ENCODE measurements at regions not wholly inside any gene's neighbourhood (a gene's known extent, or its start where the extent isn't known, plus 50 kb on each side); places are given as distances from the start of the nearest gene placed in this dataset.

DNA sequence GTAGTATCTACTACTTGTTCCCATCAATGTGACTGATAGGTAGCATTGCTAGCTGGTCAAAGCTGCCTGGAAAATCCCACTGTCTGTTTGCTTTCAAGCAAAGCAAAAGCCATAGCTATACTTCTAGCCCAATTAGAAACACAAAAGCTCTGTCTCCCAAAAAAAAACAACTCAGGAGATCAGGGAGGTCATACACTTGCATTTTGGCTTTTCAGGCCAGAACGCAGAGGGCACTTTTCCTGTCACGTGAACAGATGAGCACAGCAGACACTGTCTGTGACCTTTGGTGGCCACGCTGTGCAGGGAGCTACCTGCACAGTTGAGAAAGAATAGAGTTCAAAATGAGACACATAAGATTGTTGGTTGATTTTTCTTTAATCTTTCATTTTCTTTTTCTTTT is 441.7 kb upstream of the PDZRN3 start:
- Histone ChIP-seq H3K4me1 (no peaks in the 10 kb centered on the region), H3K4me3 (no peak overlapping the region), H3K27ac (no peak overlapping the region), H3K9me3 (no peaks in the 10 kb centered on the region), H3K36me3 (no peaks in the 10 kb centered on the region), H3K27me3 (no peaks in the 10 kb centered on the region)
- intact Hi-C loops (cut with DNase I; ENCODE audit: low total_unique reads) = no loop called here
- TF ChIP-seq, protein P1, sequence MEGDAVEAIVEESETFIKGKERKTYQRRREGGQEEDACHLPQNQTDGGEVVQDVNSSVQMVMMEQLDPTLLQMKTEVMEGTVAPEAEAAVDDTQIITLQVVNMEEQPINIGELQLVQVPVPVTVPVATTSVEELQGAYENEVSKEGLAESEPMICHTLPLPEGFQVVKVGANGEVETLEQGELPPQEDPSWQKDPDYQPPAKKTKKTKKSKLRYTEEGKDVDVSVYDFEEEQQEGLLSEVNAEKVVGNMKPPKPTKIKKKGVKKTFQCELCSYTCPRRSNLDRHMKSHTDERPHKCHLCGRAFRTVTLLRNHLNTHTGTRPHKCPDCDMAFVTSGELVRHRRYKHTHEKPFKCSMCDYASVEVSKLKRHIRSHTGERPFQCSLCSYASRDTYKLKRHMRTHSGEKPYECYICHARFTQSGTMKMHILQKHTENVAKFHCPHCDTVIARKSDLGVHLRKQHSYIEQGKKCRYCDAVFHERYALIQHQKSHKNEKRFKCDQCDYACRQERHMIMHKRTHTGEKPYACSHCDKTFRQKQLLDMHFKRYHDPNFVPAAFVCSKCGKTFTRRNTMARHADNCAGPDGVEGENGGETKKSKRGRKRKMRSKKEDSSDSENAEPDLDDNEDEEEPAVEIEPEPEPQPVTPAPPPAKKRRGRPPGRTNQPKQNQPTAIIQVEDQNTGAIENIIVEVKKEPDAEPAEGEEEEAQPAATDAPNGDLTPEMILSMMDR (IDR thresholded peaks at IDR 0.05) = no peak
- TF ChIP-seq POLR2A (IDR thresholded peaks at IDR 0.05) (no peak), POLR2AphosphoS5 (IDR thresholded peaks at IDR 0.05) (no peak)
- no peak for DNase-seq (ENCODE audit: low spot score in 2 of 2)

DNA sequence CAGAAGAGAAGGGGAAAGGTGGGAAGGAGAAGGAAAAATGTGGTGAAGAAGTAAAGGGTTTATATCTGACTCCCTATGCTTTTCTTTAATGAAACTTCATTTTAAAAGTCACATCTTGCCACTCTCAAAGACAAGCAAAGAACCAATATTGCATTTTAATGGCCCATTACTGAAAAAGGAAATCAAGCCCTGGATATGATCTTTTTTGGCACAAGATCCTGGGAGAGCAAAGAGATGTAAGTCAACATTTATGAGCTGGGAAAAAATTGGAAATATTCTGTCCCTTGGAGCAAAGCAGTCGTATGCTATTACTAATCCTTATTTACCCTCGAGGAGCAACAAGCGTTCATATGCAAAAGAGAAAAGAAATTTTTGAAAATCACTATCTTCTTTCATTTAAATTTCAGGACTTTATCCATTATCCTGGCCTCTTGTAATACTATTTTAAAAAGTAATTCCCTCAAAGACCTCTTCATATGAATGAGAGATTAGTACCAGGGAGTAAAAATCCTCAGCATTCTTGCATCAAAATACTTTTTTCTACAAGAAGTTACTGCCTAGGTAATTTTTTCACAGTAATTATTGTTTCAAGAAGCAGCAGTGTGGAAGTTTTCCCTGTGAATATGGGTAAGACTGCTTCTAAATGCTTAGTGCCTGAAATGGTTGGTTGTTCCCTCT is 435.3 kb upstream of the PDZRN3 start:
- TF ChIP-seq POLR2A (IDR thresholded peaks at IDR 0.05) (no peak), POLR2AphosphoS5 (IDR thresholded peaks at IDR 0.05) (no peak)
- TF ChIP-seq, protein P1 (IDR thresholded peaks at IDR 0.05) = no peak
- H3K4me3 ChIP-seq = no peak overlapping the region
- H3K9me3 ChIP-seq = no peaks in the 10 kb centered on the region
- H3K27ac ChIP-seq = no peak overlapping the region
- H3K27me3 ChIP-seq = no peaks in the 10 kb centered on the region
- no peaks in the 10 kb centered on the region for H3K36me3 ChIP-seq
- H3K4me1 ChIP-seq = no peaks in the 10 kb centered on the region
- intact Hi-C loops (cut with DNase I; ENCODE audit: low total_unique reads) = no loop called here
- no peak for DNase-seq (ENCODE audit: low spot score in 2 of 2)

DNA sequence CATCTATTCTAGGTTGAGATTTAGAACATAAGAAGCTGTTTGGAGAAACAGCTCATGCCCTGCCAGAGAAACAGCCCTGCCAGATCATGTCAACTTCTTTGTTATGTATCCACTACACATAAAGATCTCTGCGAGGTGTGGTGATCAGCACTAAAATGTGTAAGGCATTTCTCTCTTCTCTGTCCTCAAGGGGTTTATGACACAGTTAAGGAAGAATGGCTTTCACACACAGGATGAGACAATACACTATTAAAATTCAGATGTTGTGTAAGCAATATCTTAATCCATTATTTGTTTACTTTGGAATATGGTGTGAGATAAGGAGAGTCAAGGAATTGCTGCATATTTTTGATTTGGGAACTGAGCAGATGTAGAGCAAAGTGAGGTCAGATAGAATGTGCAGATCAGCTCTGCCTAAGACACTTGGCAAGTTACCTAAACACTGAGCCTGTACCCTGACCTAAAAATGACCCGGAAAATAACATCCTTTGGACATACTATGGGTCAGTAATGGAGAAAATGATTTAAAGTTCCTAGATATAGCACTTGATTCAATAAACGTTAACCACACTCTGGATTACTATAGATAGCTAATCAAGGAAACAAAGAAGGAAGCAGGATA is 434.7 kb upstream of the PDZRN3 start:
- H3K36me3 ChIP-seq = no peaks in the 10 kb centered on the region
- H3K4me1 ChIP-seq = no peaks in the 10 kb centered on the region
- DNase-seq (ENCODE audit: low spot score in 2 of 2) = no peak
- no peak overlapping the region for H3K27ac ChIP-seq
- H3K27me3 ChIP-seq = no peaks in the 10 kb centered on the region
- intact Hi-C loops (cut with DNase I; ENCODE audit: low total_unique reads) = no loop called here
- H3K4me3 ChIP-seq = no peak overlapping the region
- TF ChIP-seq, protein P1 (IDR thresholded peaks at IDR 0.05) = no peak
- TF ChIP-seq POLR2A (IDR thresholded peaks at IDR 0.05) = no peak
- no peak for TF ChIP-seq POLR2AphosphoS5 (IDR thresholded peaks at IDR 0.05)
- no peaks in the 10 kb centered on the region for H3K9me3 ChIP-seq

DNA sequence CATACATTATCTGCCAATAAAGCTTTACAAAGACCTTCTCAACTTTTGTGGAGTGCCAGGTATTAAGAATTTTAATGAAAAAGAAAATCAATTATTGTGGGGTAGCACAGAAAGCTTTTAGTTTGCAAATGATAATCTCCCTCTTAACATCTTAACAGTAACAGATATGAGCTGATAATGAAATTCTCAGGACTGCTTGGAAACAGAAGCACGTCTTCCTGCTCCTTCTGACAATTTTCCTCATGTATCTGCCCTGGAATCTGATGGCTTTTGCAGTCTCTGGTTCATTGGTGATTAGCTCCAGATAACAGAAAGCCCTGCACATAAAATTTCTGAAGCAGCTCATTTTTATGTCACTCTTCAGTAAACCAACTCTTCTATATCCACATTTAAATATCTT is 432.4 kb upstream of the PDZRN3 start:
- intact Hi-C loops (cut with DNase I; ENCODE audit: low total_unique reads) = no loop called here
- H3K4me1 ChIP-seq = no peaks in the 10 kb centered on the region

DNA sequence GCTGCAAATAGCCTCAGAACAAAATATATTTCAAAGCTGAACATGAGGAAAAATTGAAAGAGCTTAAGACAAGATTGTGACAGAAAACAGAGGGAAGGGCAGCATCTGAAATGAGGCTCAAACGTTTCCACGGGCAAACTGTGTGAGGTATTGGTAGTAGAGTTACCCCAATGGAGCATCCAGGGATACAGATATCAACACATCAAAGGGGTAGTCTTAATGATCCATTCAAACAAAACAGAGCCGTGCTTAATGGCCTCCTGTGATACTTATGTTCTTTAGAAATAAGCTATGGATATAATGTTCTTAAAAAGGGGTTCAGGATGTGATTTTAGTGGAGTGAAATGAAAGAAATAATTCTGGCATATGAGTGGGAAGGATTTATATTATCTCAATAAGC is 430.3 kb upstream of the PDZRN3 start:
- intact Hi-C loops (cut with DNase I; ENCODE audit: low total_unique reads) = no loop called here
- no peaks in the 10 kb centered on the region for H3K27me3 ChIP-seq
- no peak overlapping the region for H3K4me3 ChIP-seq
- TF ChIP-seq, protein P1 (IDR thresholded peaks at IDR 0.05) = no peak
- TF ChIP-seq POLR2A (IDR thresholded peaks at IDR 0.05) (no peak), POLR2AphosphoS5 (IDR thresholded peaks at IDR 0.05) (no peak)
- H3K9me3 ChIP-seq = no peaks in the 10 kb centered on the region
- no peaks in the 10 kb centered on the region for H3K4me1 ChIP-seq
- H3K27ac ChIP-seq = no peak overlapping the region
- H3K36me3 ChIP-seq = no peaks in the 10 kb centered on the region
- DNase-seq (ENCODE audit: low spot score in 2 of 2) = no peak

More for the DNA sequence above, 432.4 kb upstream of the PDZRN3 start:
- Histone ChIP-seq H3K27ac (no peak overlapping the region), H3K27me3 (no peaks in the 10 kb centered on the region), H3K4me3 (no peak overlapping the region), H3K9me3 (no peaks in the 10 kb centered on the region), H3K36me3 (no peaks in the 10 kb centered on the region)
- no peak for DNase-seq (ENCODE audit: low spot score in 2 of 2)
- TF ChIP-seq, protein P1 (IDR thresholded peaks at IDR 0.05) = no peak
- TF ChIP-seq POLR2A (IDR thresholded peaks at IDR 0.05) = no peak
- TF ChIP-seq POLR2AphosphoS5 (IDR thresholded peaks at IDR 0.05) = no peak

Data from breast epithelium (tissue), 4 donors.